HCT116 (cell line): ENCODE measurements at regions not wholly inside any gene's neighbourhood (a gene's known extent, or its start where the extent isn't known, plus 50 kb on each side); places are given as distances from the start of the nearest gene placed in this dataset.

Experiments used
- ATAC-seq: fragments of 200-7000 bp; cut with Tn5 transposase; 2 replicates; pipeline ENCODE4 v1.9.1; 2020; ENCODE audit warnings: mild to moderate bottlenecking, moderate library complexity
- BruUV-seq: library from RNA; stranded (reverse); fragments of 400-500 nt; replicated peaks from 2 replicates; lab custom pipeline; 2021; lab: Mats Ljungman, UMichigan
- CTCF ChIA-PET: fragments of 300-600 bp; sonication (Branson Sonifier 250); formaldehyde crosslinking; loops from one replicate; lab custom pipeline; 2021; ENCODE audit warnings: antibody characterized with exemption; lab: Charles Lee
- POLR2A ChIA-PET: fragments of 300-600, 350-600 bp; sonication (Branson Sonifier 250); formaldehyde crosslinking; loops from one replicate; lab custom pipeline; 2021; ENCODE audit warnings: antibody characterized with exemption; lab: Charles Lee
- RAD21 ChIA-PET, 2 experiments: fragments of 300-600 bp; sonication (Branson Sonifier 250); formaldehyde crosslinking; loops; one replicate each; lab custom pipeline; 2023; ENCODE audit warnings: low total read pairs in 2 of 2; ENCODE audit not compliant: uncharacterized antibody in 2 of 2, unreplicated experiment in 2 of 2, low non-redundant PET in 1 of 2; lab: Charles Lee
- DNase-seq: peaks from one replicate; pipeline ENCODE4 v3.0.0-alpha.2; 2010; ENCODE audit warnings: low read depth, low spot score
- H2AFZ ChIP-seq: fragments of 200-600 bp; shearing (Covaris generic), sonication (generic); 2 replicates; pipeline ENCODE4 v1.6.1; 2017; ENCODE audit warnings: low read depth, mixed run types, mixed read lengths, antibody characterized with exemption, low read length; ENCODE audit not compliant: poor library complexity, severe bottlenecking
- H3K27ac ChIP-seq: 2 replicates; pipeline ENCODE4 v1.5.1; 2012; ENCODE audit warnings: low read depth, low read length
- H3K27me3 ChIP-seq: fragments of 200-600 bp; sonication (generic); 2 replicates; pipeline ENCODE4 v1.6.1; 2016; ENCODE audit warnings: mixed run types, low read length, mixed read lengths; ENCODE audit not compliant: insufficient read depth
- H3K36me3 ChIP-seq, 2 experiments: fragments of 200-500 bp in 1 of 2; fragments of 200-600 bp in 1 of 2; sonication (Bioruptor generic) in 1 of 2; sonication (generic) in 1 of 2; 2 replicates each; pipeline versions ENCODE4 v1.5.1 to v1.6.1; 2014 to 2016; ENCODE audit warnings: low read length in 2 of 2, inconsistent platforms in 1 of 2, mixed read lengths in 1 of 2, mixed run types in 1 of 2; ENCODE audit not compliant: insufficient read depth in 2 of 2, control insufficient read depth in 1 of 2
- H3K4me1 ChIP-seq, 2 experiments: fragments of 200-600 bp in 1 of 2; sonication (generic) in 1 of 2; 2 replicates each; pipeline versions ENCODE4 v1.5.1 to v1.6.1; 2012 to 2017; ENCODE audit warnings: low read length in 2 of 2, inconsistent platforms in 1 of 2, mild to moderate bottlenecking in 1 of 2, mixed read lengths in 1 of 2, mixed run types in 1 of 2, moderate library complexity in 1 of 2; ENCODE audit not compliant: insufficient read depth in 2 of 2, control insufficient read depth in 1 of 2
- H3K4me2 ChIP-seq: fragments of 200-600 bp; sonication (generic); 2 replicates; pipeline ENCODE4 v1.6.1; 2017; ENCODE audit warnings: mixed run types, low read length, mixed read lengths
- H3K4me3 ChIP-seq, 2 experiments: fragments of 200-600 bp in 1 of 2; sonication (generic) in 1 of 2; replicated peaks in 1 of 2; 2 replicates each; pipeline ENCODE4 v1.5.1; 2011 to 2016; ENCODE audit warnings: low read length in 2 of 2, control low read depth in 1 of 2, low read depth in 1 of 2, mild to moderate bottlenecking in 1 of 2, mixed read lengths in 1 of 2, mixed run types in 1 of 2
- H3K79me2 ChIP-seq: fragments of 200-600 bp; sonication (generic); 2 replicates; pipeline ENCODE4 v1.6.1; 2017; ENCODE audit warnings: mild to moderate bottlenecking, mixed run types, low read length, moderate library complexity, mixed read lengths; ENCODE audit not compliant: insufficient read depth
- H3K9ac ChIP-seq: fragments of 200-600 bp; sonication (generic); 2 replicates; pipeline ENCODE4 v1.6.1; 2016; ENCODE audit warnings: low read length, mixed read lengths
- H3K9me2 ChIP-seq: fragments of 200-600 bp; sonication (generic), shearing (Covaris generic); 2 replicates; pipeline ENCODE4 v1.6.1; 2017; ENCODE audit warnings: mixed run types, mild to moderate bottlenecking, moderate library complexity; ENCODE audit not compliant: insufficient read depth
- H3K9me3 ChIP-seq, 2 experiments: fragments of 200-500 bp in 1 of 2; fragments of 200-600 bp in 1 of 2; sonication (Bioruptor generic) in 1 of 2; sonication (generic) in 1 of 2; 2 replicates each; pipeline ENCODE4 v1.6.1; 2014 to 2017; ENCODE audit warnings: low read length in 2 of 2, mixed read lengths in 2 of 2, inconsistent platforms in 1 of 2, low read depth in 1 of 2, mild to moderate bottlenecking in 1 of 2, mixed run types in 1 of 2, moderate library complexity in 1 of 2; ENCODE audit not compliant: control insufficient read depth in 1 of 2, insufficient read depth in 1 of 2
- H4K20me1 ChIP-seq: fragments of 200-600 bp; sonication (generic), shearing (Covaris generic); 2 replicates; pipeline ENCODE4 v1.6.1; 2017; ENCODE audit warnings: mixed run types, mild to moderate bottlenecking, moderate library complexity; ENCODE audit not compliant: insufficient read depth
- ATF3 ChIP-seq: IDR thresholded peaks from 2 replicates; pipeline ENCODE4 v1.6.1; 2012
- CBX3 ChIP-seq: IDR thresholded peaks from 2 replicates; pipeline ENCODE4 v1.6.1; 2012; ENCODE audit warnings: low read depth
- CEBPB ChIP-seq: IDR thresholded peaks from 2 replicates; pipeline ENCODE4 v1.6.1; 2012; ENCODE audit warnings: low read depth
- CTCF ChIP-seq, 3 experiments: fragments of 200-600 bp in 1 of 3; sonication (generic) in 1 of 3; IDR thresholded peaks in 2 of 3; conservative IDR thresholded peaks in 1 of 3; 2 replicates each; pipeline ENCODE4 v1.5.1; 2012 to 2017; ENCODE audit warnings: low read depth in 2 of 3, low read length in 2 of 3, antibody characterized with exemption in 1 of 3, borderline replicate concordance in 1 of 3, control low read depth in 1 of 3, mild to moderate bottlenecking in 1 of 3, mixed read lengths in 1 of 3, mixed run types in 1 of 3, moderate library complexity in 1 of 3; ENCODE audit not compliant: insufficient read depth in 1 of 3
- ELF1 ChIP-seq: IDR thresholded peaks from 2 replicates; pipeline ENCODE4 v1.6.1; 2012; ENCODE audit warnings: low read depth, borderline replicate concordance
- EZH2 ChIP-seq: fragments of 200-600 bp; sonication (generic); IDR thresholded peaks from 2 replicates; pipeline ENCODE4 v1.6.1; 2017; ENCODE audit warnings: antibody characterized with exemption, mixed run types
- EZH2phosphoT487 ChIP-seq: fragments of 200-600 bp; IDR thresholded peaks from 2 replicates; pipeline ENCODE4 v1.6.1; 2018; ENCODE audit warnings: antibody characterized with exemption, borderline replicate concordance
- FOSL1 ChIP-seq: IDR thresholded peaks from 2 replicates; pipeline ENCODE4 v1.6.1; 2012; ENCODE audit warnings: low read depth
- MAX ChIP-seq: IDR thresholded peaks from 2 replicates; pipeline ENCODE4 v1.6.1; 2012
- RAD21 ChIP-seq: IDR thresholded peaks from 2 replicates; pipeline ENCODE4 v1.6.1; 2012; ENCODE audit warnings: low read depth, mild to moderate bottlenecking
- SP1 ChIP-seq: IDR thresholded peaks from 2 replicates; pipeline ENCODE4 v1.6.1; 2012; ENCODE audit warnings: low read depth
- TCF7L2 ChIP-seq: IDR thresholded peaks from 2 replicates; pipeline ENCODE4 v1.7.0; 2011; ENCODE audit warnings: borderline replicate concordance, inconsistent platforms; ENCODE audit not compliant: insufficient read depth, insufficient read length; ENCODE audit errors: extremely low read depth
- YY1 ChIP-seq: IDR thresholded peaks from 2 replicates; pipeline ENCODE4 v1.6.1; 2011; ENCODE audit warnings: low read length, low read depth, moderate library complexity, mild to moderate bottlenecking; ENCODE audit not compliant: insufficient replicate concordance; ENCODE audit errors: extremely low read depth
- ZNF274 ChIP-seq: fragments of 200-500 bp; sonication (Bioruptor generic); IDR thresholded peaks from 2 replicates; pipeline ENCODE4 v1.6.1; 2014; ENCODE audit warnings: mild to moderate bottlenecking, low read depth, low read length, inconsistent platforms
- intact Hi-C: fragments of 100-400 bp; cut with micrococcal nuclease; formaldehyde crosslinking; loops from 2 replicates; pipeline ENCODE4 v1.10.0; 2022

DNA sequence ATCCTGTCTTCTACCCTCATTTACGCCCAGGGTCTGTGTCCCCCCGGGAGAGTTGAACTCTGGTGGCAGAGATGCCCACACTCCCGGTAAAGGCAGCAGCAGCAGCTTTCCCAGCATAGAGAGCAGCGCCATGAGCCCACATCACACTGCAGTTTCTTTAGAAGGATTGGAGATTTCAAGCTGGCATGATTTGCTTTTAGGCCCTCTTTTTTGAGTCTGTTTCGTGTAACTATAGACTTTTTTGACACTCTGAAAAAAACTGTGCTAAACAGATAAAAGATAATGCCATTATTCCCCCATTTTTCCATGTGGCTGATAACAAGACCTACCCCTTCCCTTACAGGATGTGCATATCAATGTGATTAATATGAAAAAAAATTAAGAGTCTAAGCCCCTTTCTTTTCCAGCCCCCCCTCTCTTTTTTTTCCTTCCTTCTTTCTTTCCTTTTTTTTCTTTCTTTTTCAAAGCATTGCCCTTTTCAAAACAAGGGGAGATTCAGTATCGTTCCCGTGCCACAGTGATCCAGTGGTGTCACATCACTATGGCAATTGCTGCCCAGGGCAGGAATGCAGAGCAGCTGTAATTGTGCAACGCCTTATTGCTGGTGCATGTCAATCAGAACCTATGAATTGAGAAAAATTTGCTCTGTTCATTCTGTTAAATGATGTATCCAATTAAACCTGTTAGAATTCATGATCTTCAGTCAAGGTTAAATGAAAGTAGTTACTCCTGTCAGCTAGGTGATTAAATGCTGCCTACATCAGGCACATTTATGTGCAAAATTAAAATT lies 104.5 kb downstream of the CDCA7 start:
- H3K27me3 ChIP-seq, result no peaks in the 10 kb centered on the region
- no peaks in the 10 kb centered on the region for H3K36me3 ChIP-seq
- no peak overlapping the region for H3K4me2 ChIP-seq
- ChIA-PET POLR2A (no interaction called here), CTCF (interaction anchor here (1.9 kb wide), 1 partner anchor 10 kb away, joined by 5 read pairs; no protein-coding TSS in a partner anchor), RAD21 (no interaction called here)
- TF ChIP-seq CEBPB, result no peak
- no peak for TF ChIP-seq CBX3
- TF ChIP-seq CTCF (IDR thresholded peaks at IDR 0.05 in 2 of 3, conservative IDR thresholded peaks at IDR 0.05 in 1 of 3; ENCODE audit: borderline replicate concordance in 1 of 3, insufficient read depth in 1 of 3, low read depth in 2 of 3, low read length in 2 of 3), result no peak
- no peak for TF ChIP-seq TCF7L2
- no peak for TF ChIP-seq MAX
- no peak for TF ChIP-seq SP1
- no peak for TF ChIP-seq YY1
- TF ChIP-seq ELF1, result no peak
- no peak for TF ChIP-seq FOSL1
- no peak for TF ChIP-seq EZH2
- no peak for TF ChIP-seq ZNF274
- no peak for TF ChIP-seq EZH2phosphoT487
- TF ChIP-seq ATF3, result no peak
- TF ChIP-seq RAD21, result no peak
- no peak overlapping the region for H3K4me3 ChIP-seq
- DNase-seq (no peak), ATAC-seq (no peak)
- no peaks in the 10 kb centered on the region for H3K9me2 ChIP-seq
- no peaks in the 10 kb centered on the region for H3K4me1 ChIP-seq
- H3K9me3 ChIP-seq, result no peaks in the 10 kb centered on the region
- H4K20me1 ChIP-seq, result no peaks in the 10 kb centered on the region
- H2AFZ ChIP-seq, result no peak overlapping the region
- intact Hi-C loops, result no loop called here
- H3K27ac ChIP-seq, result no peak overlapping the region
- H3K79me2 ChIP-seq, result no peaks in the 10 kb centered on the region
- H3K9ac ChIP-seq, result no peak overlapping the region
- BruUV-seq, result no TSS peak
